NCI-H748 (cell line): ENCODE measurements at regions not wholly inside any gene's neighbourhood (a gene's known extent, or its start where the extent isn't known, plus 50 kb on each side); places are given as distances from the start of the nearest gene placed in this dataset.

ENCODE experiments used
- DNase-seq: peaks from one replicate; lab custom pipeline; 2025; ENCODE audit not compliant: unreplicated experiment; lab: John Stamatoyannopoulos, UW

GRCh38 chr14:58809520-58809919, 171.8 kb downstream of the DACT1 start:
- no peak for DNase-seq

GRCh38 chr14:58812050-58812910, 174.5 kb downstream of the DACT1 start:
- DNase-seq, result peak; percentile 10

GRCh38 chr14:58813745-58814144, 176.0 kb downstream of the DACT1 start:
- no peak for DNase-seq

- DNase-seq, result no peak
These were observed 176.7 kb downstream of the DACT1 start for GRCh38 chr14:58814466-58814865.

- DNase-seq, result peak; percentile 23
These were observed 177.5 kb downstream of the DACT1 start for GRCh38 chr14:58815161-58815701.

- peak; percentile 56 for DNase-seq
These were observed 178.0 kb downstream of the DACT1 start for GRCh38 chr14:58815794-58816193.

GRCh38 chr14:58816416-58817115, 178.8 kb downstream of the DACT1 start:
- DNase-seq, result no peak

- DNase-seq, result no peak
These were observed 180.1 kb downstream of the DACT1 start for GRCh38 chr14:58817846-58818245.

- DNase-seq, result no peak
These were observed 182.3 kb downstream of the DACT1 start for GRCh38 chr14:58820032-58820431.

- no peak for DNase-seq
These were observed 183.7 kb downstream of the DACT1 start for GRCh38 chr14:58821421-58821820.

- DNase-seq, result peak; percentile 42
These were observed 185.1 kb downstream of the DACT1 start for GRCh38 chr14:58822856-58823255.

- DNase-seq, result no peak
These were observed 185.6 kb downstream of the DACT1 start for GRCh38 chr14:58823312-58823711.

- no peak for DNase-seq
These were observed 186.3 kb downstream of the DACT1 start for GRCh38 chr14:58824106-58824505.

- no peak for DNase-seq
These were observed 187.0 kb downstream of the DACT1 start for GRCh38 chr14:58824796-58825195.

GRCh38 chr14:58825606-58826005, 187.8 kb downstream of the DACT1 start:
- no peak for DNase-seq

GRCh38 chr14:58826845-58827686, 189.3 kb downstream of the DACT1 start:
- DNase-seq, result peak; percentile 45

- DNase-seq, result no peak
These were observed 190.5 kb downstream of the DACT1 start for GRCh38 chr14:58828298-58828697.

- DNase-seq, result peak; percentile 98
These were observed 191.8 kb downstream of the DACT1 start for GRCh38 chr14:58829594-58829993.

GRCh38 chr14:58830121-58830520, 192.4 kb downstream of the DACT1 start:
- DNase-seq, result no peak

GRCh38 chr14:58832095-58832521, 194.3 kb downstream of the DACT1 start:
- DNase-seq, result peak; percentile 31
